H9 (cell line): ENCODE measurements at regions not wholly inside any gene's neighbourhood (a gene's known extent, or its start where the extent isn't known, plus 50 kb on each side); places are given as distances from the start of the nearest gene placed in this dataset.

Source experiments
- DNase-seq: peaks from one replicate; pipeline ENCODE4 v3.0.0-alpha.2; 2017
- H2AFZ ChIP-seq: one replicate; pipeline ENCODE4 v1.6.1; 2013; ENCODE audit warnings: mild to moderate bottlenecking, low read length, control low read depth, moderate library complexity
- H2AK5ac ChIP-seq: 2 replicates; pipeline ENCODE4 v1.6.1; 2013; ENCODE audit warnings: low read length, control low read depth, mixed read lengths; ENCODE audit not compliant: insufficient read length
- H2BK120ac ChIP-seq: one replicate; pipeline ENCODE4 v1.6.1; 2013; ENCODE audit warnings: low read depth, mild to moderate bottlenecking, low read length, control low read depth, inconsistent platforms; ENCODE audit not compliant: poor library complexity, severe bottlenecking
- H2BK12ac ChIP-seq: 2 replicates; pipeline ENCODE4 v1.6.1; 2013; ENCODE audit warnings: low read length, control low read depth, mixed read lengths, low read depth; ENCODE audit not compliant: insufficient read length
- H2BK15ac ChIP-seq: 2 replicates; pipeline ENCODE4 v1.6.1; 2013; ENCODE audit warnings: low read depth, low read length, control low read depth
- H2BK20ac ChIP-seq: one replicate; pipeline ENCODE4 v1.6.1; 2013; ENCODE audit warnings: low read depth, mild to moderate bottlenecking, low read length, control low read depth, inconsistent platforms; ENCODE audit not compliant: poor library complexity, severe bottlenecking
- H2BK5ac ChIP-seq: 2 replicates; pipeline ENCODE4 v1.6.1; 2013; ENCODE audit warnings: low read length, control low read depth, mixed read lengths; ENCODE audit not compliant: insufficient read length
- H3K14ac ChIP-seq: 2 replicates; pipeline ENCODE4 v1.6.1; 2013; ENCODE audit warnings: low read length, control low read depth; ENCODE audit not compliant: insufficient read depth
- H3K18ac ChIP-seq: 2 replicates; pipeline ENCODE4 v1.6.1; 2013; ENCODE audit warnings: low read depth, mild to moderate bottlenecking, mixed read lengths, low read length, control low read depth; ENCODE audit not compliant: insufficient read length
- H3K23ac ChIP-seq: 2 replicates; pipeline ENCODE4 v1.6.1; 2013; ENCODE audit warnings: low read length, control low read depth, mixed read lengths, low read depth; ENCODE audit not compliant: insufficient read length
- H3K23me2 ChIP-seq: 2 replicates; pipeline ENCODE4 v1.6.1; 2013; ENCODE audit warnings: low read depth, mild to moderate bottlenecking, mixed read lengths, low read length, control low read depth; ENCODE audit not compliant: insufficient read length, poor library complexity, severe bottlenecking
- H3K27ac ChIP-seq: 2 replicates; pipeline ENCODE4 v1.5.1; 2013; ENCODE audit warnings: low read length, control low read depth, mixed read lengths, low read depth; ENCODE audit not compliant: insufficient read length
- H3K27me3 ChIP-seq: 2 replicates; pipeline ENCODE4 v1.6.1; 2013; ENCODE audit warnings: low read length, control low read depth, inconsistent platforms; ENCODE audit not compliant: insufficient read depth
- H3K4ac ChIP-seq: 2 replicates; pipeline ENCODE4 v1.6.1; 2013; ENCODE audit warnings: low read depth, mild to moderate bottlenecking, control low read depth, inconsistent platforms, low read length, moderate library complexity
- H3K4me1 ChIP-seq: 2 replicates; pipeline ENCODE4 v1.6.1; 2013; ENCODE audit warnings: low read length, control low read depth, inconsistent platforms; ENCODE audit not compliant: insufficient read depth
- H3K4me2 ChIP-seq: 2 replicates; pipeline ENCODE4 v1.6.1; 2013; ENCODE audit warnings: low read length, control low read depth, mixed read lengths; ENCODE audit not compliant: insufficient read length, insufficient read depth
- H3K56ac ChIP-seq: 2 replicates; pipeline ENCODE4 v1.6.1; 2013; ENCODE audit warnings: low read depth, mild to moderate bottlenecking, mixed read lengths, low read length, control low read depth; ENCODE audit not compliant: insufficient read length
- H3K79me1 ChIP-seq: 2 replicates; pipeline ENCODE4 v1.6.1; 2013; ENCODE audit warnings: low read depth, mild to moderate bottlenecking, moderate library complexity, low read length, control low read depth, inconsistent platforms; ENCODE audit not compliant: insufficient read depth, poor library complexity, severe bottlenecking
- H3K79me2 ChIP-seq: 2 replicates; pipeline ENCODE4 v1.6.1; 2013; ENCODE audit warnings: low read length, control low read depth, inconsistent platforms; ENCODE audit not compliant: insufficient read depth
- H3K9ac ChIP-seq: 2 replicates; pipeline ENCODE4 v1.6.1; 2013; ENCODE audit warnings: low read length, control low read depth, mixed read lengths; ENCODE audit not compliant: insufficient read length; ENCODE audit errors: extremely low read depth
- H3K9me3 ChIP-seq: one replicate; pipeline ENCODE4 v1.6.1; 2013; ENCODE audit warnings: low read depth, low read length, inconsistent platforms; ENCODE audit not compliant: control insufficient read depth
- H3T11ph ChIP-seq: one replicate; pipeline ENCODE4 v1.6.1; 2013; ENCODE audit warnings: mild to moderate bottlenecking, low read length, control low read depth, inconsistent platforms
- H4K20me1 ChIP-seq: one replicate; pipeline ENCODE4 v1.6.1; 2013; ENCODE audit not compliant: control insufficient read depth, insufficient read length, insufficient read depth
- H4K5ac ChIP-seq: 2 replicates; pipeline ENCODE4 v1.6.1; 2013; ENCODE audit warnings: low read depth, mild to moderate bottlenecking, mixed read lengths, low read length, control low read depth; ENCODE audit not compliant: insufficient read length
- H4K8ac ChIP-seq: replicated peaks from 2 replicates; pipeline ENCODE4 v1.6.1; 2013; ENCODE audit warnings: low read length, control low read depth, mixed read lengths, low read depth; ENCODE audit not compliant: insufficient read length
- H4K91ac ChIP-seq: 2 replicates; pipeline ENCODE4 v1.6.1; 2013; ENCODE audit warnings: low read depth, mild to moderate bottlenecking, moderate library complexity, mixed read lengths, low read length, control low read depth; ENCODE audit not compliant: insufficient read length
- H3K27ac Mint-ChIP-seq, 3 experiments: 2 replicates in 2 of 3; 3 replicates in 1 of 3; pipeline ENCODE4 v1.8.0; 2020 to 2021; ENCODE audit warnings: mixed read lengths in 3 of 3, mild to moderate bottlenecking in 1 of 3, moderate library complexity in 1 of 3
- H3K27me3 Mint-ChIP-seq: 2 replicates; pipeline ENCODE4 v1.8.0; 2021; ENCODE audit warnings: low read depth, mild to moderate bottlenecking, moderate library complexity, mixed read lengths
- H3K36me3 Mint-ChIP-seq, 3 experiments: 2 replicates in 2 of 3; 3 replicates in 1 of 3; pipeline ENCODE4 v1.8.0; 2020 to 2021; ENCODE audit warnings: low read depth in 3 of 3, mixed read lengths in 3 of 3; ENCODE audit not compliant: insufficient read depth in 1 of 3
- H3K4me1 Mint-ChIP-seq, 2 experiments: 2 replicates each; pipeline ENCODE4 v1.8.0; 2020; ENCODE audit warnings: mixed read lengths in 2 of 2
- H3K4me3 Mint-ChIP-seq, 2 experiments: 2 replicates in 1 of 2; 3 replicates in 1 of 2; pipeline ENCODE4 v1.8.0; 2020 to 2021; ENCODE audit warnings: mild to moderate bottlenecking in 2 of 2, mixed read lengths in 2 of 2, moderate library complexity in 1 of 2
- H3K9me3 Mint-ChIP-seq, 2 experiments: 2 replicates in 1 of 2; 3 replicates in 1 of 2; pipeline ENCODE4 v1.8.0; 2020; ENCODE audit warnings: mild to moderate bottlenecking in 2 of 2, mixed read lengths in 2 of 2, moderate library complexity in 1 of 2
- WGBS: extraction: QIAGEN DNeasy Blood & Tissue Kit; methylation state at CpG from one replicate; pipeline ENCODE4 v1.1.7; 2013; ENCODE audit warnings: missing lambda C conversion rate, low lambda C conversion rate, mixed read lengths; ENCODE audit not compliant: insufficient read length; ENCODE audit errors: extremely low coverage; 5-methylcytosine and 5-hydroxymethylcytosine counted together
- TF ChIP-seq, protein P1 (sequence below): fragments of 200-600 bp; sonication (generic); conservative IDR thresholded peaks from 3 replicates; pipeline ENCODE4 v1.8.0; 2021; ENCODE audit warnings: antibody characterized with exemption, mild to moderate bottlenecking

DNA sequence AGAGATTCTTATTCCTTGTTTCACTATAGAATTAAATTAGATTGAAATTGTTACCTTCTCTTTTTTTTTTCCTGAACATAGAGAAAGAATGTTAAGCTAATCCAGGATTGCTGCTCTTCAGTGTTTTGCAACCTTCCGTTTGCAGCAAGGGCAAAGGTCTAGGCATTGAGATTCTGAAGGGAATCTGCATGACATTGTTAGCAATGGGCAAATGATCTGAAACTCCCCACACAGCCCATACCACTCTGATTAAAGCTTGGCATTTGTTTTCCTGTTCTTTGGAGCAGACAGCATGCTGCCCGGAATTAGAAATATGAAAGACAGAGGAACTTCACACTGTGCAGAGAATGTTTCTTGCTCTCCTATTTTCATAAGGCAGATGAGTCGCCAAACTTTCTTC is 551.8 kb downstream of the SOCS6 start:
- H3K56ac ChIP-seq, result no peak overlapping the region
- H3K14ac ChIP-seq, result no peak overlapping the region
- H2AK5ac ChIP-seq, result no peak overlapping the region
- Mint-ChIP-seq H3K4me1 (peaks cover 14 to 16% of the 10 kb centered on the region in 2 experiments), H3K9me3 (no peaks in the 10 kb centered on the region), H3K27me3 (no peaks in the 10 kb centered on the region), H3K4me3 (no peak overlapping the region), H3K27ac (peak overlapping the region; percentile 49 to 71 (median 63); a peak in 4 of 7 replicates), H3K36me3 (no peaks in the 10 kb centered on the region; a peak in 1 of 7 replicates)
- H3K4me1 ChIP-seq, result no peaks in the 10 kb centered on the region
- no peaks in the 10 kb centered on the region for H3K79me2 ChIP-seq
- H2BK20ac ChIP-seq, result no peak overlapping the region
- TF ChIP-seq, protein P1, sequence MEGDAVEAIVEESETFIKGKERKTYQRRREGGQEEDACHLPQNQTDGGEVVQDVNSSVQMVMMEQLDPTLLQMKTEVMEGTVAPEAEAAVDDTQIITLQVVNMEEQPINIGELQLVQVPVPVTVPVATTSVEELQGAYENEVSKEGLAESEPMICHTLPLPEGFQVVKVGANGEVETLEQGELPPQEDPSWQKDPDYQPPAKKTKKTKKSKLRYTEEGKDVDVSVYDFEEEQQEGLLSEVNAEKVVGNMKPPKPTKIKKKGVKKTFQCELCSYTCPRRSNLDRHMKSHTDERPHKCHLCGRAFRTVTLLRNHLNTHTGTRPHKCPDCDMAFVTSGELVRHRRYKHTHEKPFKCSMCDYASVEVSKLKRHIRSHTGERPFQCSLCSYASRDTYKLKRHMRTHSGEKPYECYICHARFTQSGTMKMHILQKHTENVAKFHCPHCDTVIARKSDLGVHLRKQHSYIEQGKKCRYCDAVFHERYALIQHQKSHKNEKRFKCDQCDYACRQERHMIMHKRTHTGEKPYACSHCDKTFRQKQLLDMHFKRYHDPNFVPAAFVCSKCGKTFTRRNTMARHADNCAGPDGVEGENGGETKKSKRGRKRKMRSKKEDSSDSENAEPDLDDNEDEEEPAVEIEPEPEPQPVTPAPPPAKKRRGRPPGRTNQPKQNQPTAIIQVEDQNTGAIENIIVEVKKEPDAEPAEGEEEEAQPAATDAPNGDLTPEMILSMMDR, result no peak
- no peaks in the 10 kb centered on the region for H3K79me1 ChIP-seq
- H3K23ac ChIP-seq, result no peak overlapping the region
- no peak overlapping the region for H4K8ac ChIP-seq
- no peak overlapping the region for H3K4ac ChIP-seq
- no peak overlapping the region for H4K91ac ChIP-seq
- no CpG with 5 or more reads among the region's 3 CpGs for WGBS
- no peak overlapping the region for H4K5ac ChIP-seq
- H4K20me1 ChIP-seq, result no peaks in the 10 kb centered on the region
- H2BK5ac ChIP-seq, result no peak overlapping the region
- no peak overlapping the region for H3K18ac ChIP-seq
- H3K27ac ChIP-seq, result no peak overlapping the region
- no peak overlapping the region for H2BK120ac ChIP-seq
- DNase-seq, result no peak
- no peaks in the 10 kb centered on the region; the same call in 1 of the 2 replicates for H3K27me3 ChIP-seq
- no peak overlapping the region for H2BK15ac ChIP-seq
- H2AFZ ChIP-seq, result no peak overlapping the region
- no peak overlapping the region for H3K4me2 ChIP-seq
- no peaks in the 10 kb centered on the region for H3K23me2 ChIP-seq
- H2BK12ac ChIP-seq, result no peak overlapping the region
- no peak overlapping the region for H3T11ph ChIP-seq
- no peaks in the 10 kb centered on the region for H3K9me3 ChIP-seq
- H3K9ac ChIP-seq, result no peak overlapping the region
